CD4-positive, alpha-beta T cell treated with Interleukin-4 for 1 hour (primary cell): ENCODE measurements at regions not wholly inside any gene's neighbourhood (a gene's known extent, or its start where the extent isn't known, plus 50 kb on each side); places are given as distances from the start of the nearest gene placed in this dataset.

Source experiments
- DNase-seq, 2 donors: peaks; one replicate each; pipeline ENCODE4 v3.0.0-alpha.2; 2020 to 2022

DNA sequence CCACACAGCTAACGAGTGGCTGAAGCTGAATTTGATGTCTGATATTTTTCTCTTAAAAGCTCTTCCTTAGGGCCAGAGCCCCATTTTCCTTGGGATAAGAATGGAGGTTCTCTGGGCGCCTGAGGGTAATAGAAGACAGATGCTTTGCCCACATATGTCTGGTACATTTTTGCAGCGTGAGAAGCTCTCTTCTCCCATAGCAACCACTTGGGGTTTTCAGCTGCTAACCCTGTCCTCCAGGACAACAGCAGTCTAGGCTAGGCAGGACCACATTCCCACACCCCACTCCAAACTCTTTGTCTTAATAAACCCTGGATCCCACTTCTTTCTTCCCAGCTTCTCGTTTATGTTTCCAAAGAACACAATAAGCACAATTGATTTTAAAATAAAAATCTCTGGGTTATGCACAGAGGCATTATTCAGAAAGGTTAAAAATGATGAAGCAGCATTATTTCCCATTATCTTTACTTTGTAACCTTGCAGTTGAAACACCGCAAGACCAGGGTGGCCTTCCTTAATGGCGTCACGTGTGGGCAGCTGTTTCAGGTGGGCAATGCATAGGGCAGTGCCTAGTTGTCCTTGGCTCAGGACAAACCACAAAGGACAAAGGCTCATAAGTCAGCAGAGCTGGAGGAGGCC is 56.5 kb upstream of the NTRK3 start:
- DNase-seq, result no peak

DNA sequence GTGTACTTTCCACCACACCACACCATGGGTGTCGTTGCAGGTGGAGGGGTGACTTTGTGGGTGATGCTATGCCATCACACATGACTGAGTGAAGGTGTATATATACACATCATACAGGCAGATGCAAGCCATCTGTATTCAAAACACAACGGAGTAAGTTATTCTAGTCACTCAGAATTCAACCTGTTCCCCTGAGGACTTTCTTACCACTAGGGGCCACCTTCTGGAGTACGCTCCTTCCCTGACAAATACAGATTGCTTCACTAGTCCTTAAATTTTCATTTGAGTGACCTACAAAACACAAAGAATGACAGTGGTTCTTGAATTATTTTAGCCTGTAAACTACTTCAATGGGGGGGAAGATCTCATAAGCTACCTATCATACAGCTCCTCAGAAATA is 52.8 kb upstream of the NTRK3 start:
- DNase-seq, result no peak

DNA sequence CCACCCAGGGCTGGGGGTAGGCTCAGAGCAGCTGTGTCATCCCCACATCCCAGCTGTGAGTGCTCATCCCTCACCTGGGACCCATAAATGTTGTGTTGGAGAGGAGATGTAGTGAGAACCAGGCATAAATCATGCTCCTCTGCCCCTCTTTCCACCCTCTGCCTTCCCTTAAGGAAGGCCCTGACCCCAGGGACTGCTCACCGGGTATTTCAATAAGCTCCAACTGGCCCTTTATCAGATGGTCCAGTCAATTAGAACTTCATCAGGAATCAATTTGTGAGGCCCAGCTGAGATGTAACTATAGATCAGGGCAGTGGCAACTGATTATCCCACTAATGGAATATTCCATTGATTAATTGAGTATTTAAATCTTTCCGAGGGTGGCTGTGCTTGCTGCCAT is 50.8 kb upstream of the NTRK3 start:
- DNase-seq, result no peak
